H1 (cell line): ENCODE measurements at regions not wholly inside any gene's neighbourhood (a gene's known extent, or its start where the extent isn't known, plus 50 kb on each side); places are given as distances from the start of the nearest gene placed in this dataset.

Experiments
- CTCF ChIA-PET: fragments of 300-600 bp; sonication (Branson Sonifier 250); formaldehyde crosslinking; loops from one replicate; lab custom pipeline; 2021; ENCODE audit not compliant: partially characterized antibody; lab: Charles Lee
- POLR2A ChIA-PET: fragments of 300-600 bp; sonication (Branson Sonifier 250); formaldehyde crosslinking; loops from one replicate; lab custom pipeline; 2021; ENCODE audit warnings: inconsistent platforms; ENCODE audit not compliant: partially characterized antibody; lab: Charles Lee
- DNase-seq, 2 experiments: peaks; one replicate each; pipeline versions ENCODE4 v3.0.0 to v3.0.0-alpha.2; 2010 to 2022; ENCODE audit warnings: low spot score in 2 of 2, low read depth in 1 of 2, mixed read lengths in 1 of 2
- FAIRE-seq: peaks from 2 replicates; lab custom pipeline; 2011; peaks lifted over from hg19 to GRCh38; lab: Jason Lieb, UNC
- H2AFZ ChIP-seq: 2 replicates; pipeline ENCODE4 v1.8.1; 2012; ENCODE audit warnings: low read length, inconsistent platforms
- H2AK5ac ChIP-seq: 2 replicates; pipeline ENCODE4 v1.6.1; 2013; ENCODE audit warnings: low read depth, low read length
- H2BK120ac ChIP-seq: replicated peaks from 2 replicates; pipeline ENCODE3; 2013; ENCODE audit warnings: low read depth, low read length, inconsistent platforms
- H2BK12ac ChIP-seq: 2 replicates; pipeline ENCODE4 v1.6.1; 2013; ENCODE audit warnings: low read depth, low read length
- H2BK15ac ChIP-seq: 2 replicates; pipeline ENCODE4 v1.6.1; 2013; ENCODE audit warnings: low read length
- H2BK20ac ChIP-seq: 2 replicates; pipeline ENCODE4 v1.6.1; 2013; ENCODE audit warnings: low read length
- H2BK5ac ChIP-seq: 2 replicates; pipeline ENCODE4 v1.6.1; 2013; ENCODE audit warnings: low read depth, low read length
- H3K14ac ChIP-seq: 2 replicates; pipeline ENCODE4 v1.6.1; 2013; ENCODE audit warnings: inconsistent platforms; ENCODE audit not compliant: insufficient read length
- H3K18ac ChIP-seq: 2 replicates; pipeline ENCODE4 v1.6.1; 2013; ENCODE audit warnings: low read length; ENCODE audit errors: extremely low read depth
- H3K23ac ChIP-seq: 2 replicates; pipeline ENCODE4 v1.6.1; 2013; ENCODE audit warnings: inconsistent platforms; ENCODE audit not compliant: insufficient read length
- H3K23me2 ChIP-seq: 2 replicates; pipeline ENCODE4 v1.6.1; 2013; ENCODE audit warnings: low read depth, low read length
- H3K27ac ChIP-seq: 2 replicates; pipeline ENCODE4 v1.6.1; 2011; ENCODE audit warnings: low read depth, low read length, inconsistent platforms
- H3K27me3 ChIP-seq, 4 experiments: replicated peaks in 1 of 4; 1 replicate in 1 of 4; 2 replicates in 3 of 4; pipeline versions ENCODE4 v1.6.1 to v1.8.1; 2011 to 2013; ENCODE audit warnings: low read length in 3 of 4, mild to moderate bottlenecking in 3 of 4, inconsistent platforms in 2 of 4, mixed read lengths in 2 of 4, moderate library complexity in 1 of 4; ENCODE audit not compliant: control insufficient read depth in 3 of 4, insufficient read depth in 3 of 4; ENCODE audit errors: extremely low read depth in 1 of 4
- H3K36me3 ChIP-seq, 4 experiments: 2 replicates each; pipeline versions ENCODE4 v1.6.1 to v1.8.1; 2011 to 2013; ENCODE audit warnings: mild to moderate bottlenecking in 4 of 4, low read length in 3 of 4, moderate library complexity in 2 of 4, control low read depth in 1 of 4, inconsistent platforms in 1 of 4; ENCODE audit not compliant: insufficient read depth in 4 of 4, control insufficient read depth in 2 of 4
- H3K4ac ChIP-seq: replicated peaks from 2 replicates; pipeline ENCODE3; 2013; ENCODE audit warnings: low read length, low read depth, mixed read lengths, inconsistent platforms; ENCODE audit not compliant: insufficient read length
- H3K4me1 ChIP-seq, 4 experiments: replicated peaks in 1 of 4; 1 replicate in 1 of 4; 2 replicates in 3 of 4; pipeline versions ENCODE4 v1.6.1 to v1.8.1; 2011 to 2013; ENCODE audit warnings: low read length in 3 of 4, inconsistent platforms in 2 of 4, mixed read lengths in 1 of 4; ENCODE audit not compliant: insufficient read depth in 4 of 4, control insufficient read depth in 3 of 4
- H3K4me2 ChIP-seq, 2 experiments: 2 replicates each; pipeline versions ENCODE4 v1.6.1 to v1.8.1; 2011 to 2013; ENCODE audit warnings: low read depth in 2 of 2, low read length in 2 of 2, control low read depth in 1 of 2, inconsistent platforms in 1 of 2, mild to moderate bottlenecking in 1 of 2; ENCODE audit not compliant: insufficient read depth in 1 of 2
- H3K4me3 ChIP-seq, 4 experiments: fragments of 200-600, 300-600 bp in 1 of 4; sonication (generic), shearing (Covaris generic), sonication (Bioruptor Twin) in 1 of 4; 2 replicates each; pipeline versions ENCODE4 v1.5.1 to v1.8.1; 2011 to 2016; ENCODE audit warnings: low read length in 4 of 4, low read depth in 3 of 4, control low read depth in 2 of 4, inconsistent platforms in 2 of 4, mild to moderate bottlenecking in 2 of 4, mixed read lengths in 1 of 4, moderate library complexity in 1 of 4; ENCODE audit not compliant: insufficient read depth in 2 of 4; ENCODE audit errors: extremely low read depth in 1 of 4
- H3K56ac ChIP-seq: replicated peaks from 2 replicates; pipeline ENCODE3; 2013; ENCODE audit warnings: low read depth, mild to moderate bottlenecking, mixed read lengths, low read length, inconsistent platforms; ENCODE audit not compliant: insufficient read length
- H3K79me1 ChIP-seq: 2 replicates; pipeline ENCODE4 v1.6.1; 2013; ENCODE audit warnings: low read depth, low read length, control low read depth
- H3K79me2 ChIP-seq, 2 experiments: 2 replicates each; pipeline versions ENCODE4 v1.6.1 to v1.8.1; 2012 to 2013; ENCODE audit warnings: low read length in 2 of 2, mild to moderate bottlenecking in 2 of 2, inconsistent platforms in 1 of 2; ENCODE audit not compliant: insufficient read depth in 2 of 2, control insufficient read depth in 1 of 2
- H3K9ac ChIP-seq, 4 experiments: replicated peaks in 1 of 4; 1 replicate in 1 of 4; 2 replicates in 3 of 4; pipeline versions ENCODE4 v1.6.1 to v1.8.1; 2011 to 2013; ENCODE audit warnings: low read depth in 3 of 4, low read length in 3 of 4, control low read depth in 2 of 4, mild to moderate bottlenecking in 2 of 4, moderate library complexity in 2 of 4, inconsistent platforms in 1 of 4; ENCODE audit errors: extremely low read depth in 1 of 4
- H3K9me3 ChIP-seq, 2 experiments: 2 replicates each; pipeline versions ENCODE4 v1.6.1 to v1.8.1; 2012 to 2013; ENCODE audit warnings: mild to moderate bottlenecking in 2 of 2, moderate library complexity in 2 of 2, control low read depth in 1 of 2, inconsistent platforms in 1 of 2, low read depth in 1 of 2, low read length in 1 of 2, mixed read lengths in 1 of 2; ENCODE audit not compliant: insufficient read depth in 2 of 2
- H4K20me1 ChIP-seq, 2 experiments: replicated peaks in 1 of 2; 2 replicates each; pipeline versions ENCODE3 to v1.8.1; 2011 to 2013; ENCODE audit warnings: inconsistent platforms in 2 of 2, low read length in 2 of 2, mild to moderate bottlenecking in 1 of 2; ENCODE audit not compliant: insufficient read depth in 2 of 2, control insufficient read depth in 1 of 2
- H4K5ac ChIP-seq: 2 replicates; pipeline ENCODE4 v1.6.1; 2013; ENCODE audit warnings: low read length, low read depth, mixed read lengths, inconsistent platforms; ENCODE audit not compliant: insufficient read length
- H4K8ac ChIP-seq: 2 replicates; pipeline ENCODE4 v1.8.0; 2013; ENCODE audit warnings: mild to moderate bottlenecking, moderate library complexity, low read length, inconsistent platforms; ENCODE audit not compliant: insufficient read depth; ENCODE audit errors: extremely low read depth
- H4K91ac ChIP-seq: replicated peaks from 2 replicates; pipeline ENCODE3; 2013; ENCODE audit warnings: low read length, mixed read lengths, inconsistent platforms; ENCODE audit not compliant: insufficient read length
- ASH2L ChIP-seq: fragments of 200-600, 300-600 bp; sonication (generic); IDR thresholded peaks from one replicate; pipeline ENCODE4 v1.7.1; 2017; ENCODE audit warnings: low read length
- GTF2F1 ChIP-seq: IDR thresholded peaks from 2 replicates; pipeline ENCODE4 v1.6.1; 2012; ENCODE audit warnings: low read depth, low read length, improper control_type of control experiment, borderline replicate concordance
- JUN ChIP-seq: IDR thresholded peaks from 2 replicates; pipeline ENCODE4 v1.6.1; 2011; ENCODE audit warnings: low read depth, mild to moderate bottlenecking, improper control_type of control experiment, low read length
- JUND ChIP-seq: IDR thresholded peaks from 2 replicates; pipeline ENCODE4 v1.6.1; 2011; ENCODE audit warnings: mild to moderate bottlenecking, improper control_type of control experiment, low read length
- RXRA ChIP-seq: IDR thresholded peaks from 2 replicates; pipeline ENCODE4 v1.6.1; 2011; ENCODE audit warnings: low read depth, mild to moderate bottlenecking, low read length, moderate library complexity; ENCODE audit not compliant: insufficient read depth
- SP1 ChIP-seq: IDR thresholded peaks from 2 replicates; pipeline ENCODE4 v1.6.1; 2011; ENCODE audit warnings: low read depth, low read length
- TAF7 ChIP-seq: optimal IDR thresholded peaks from 2 replicates; pipeline ENCODE3; 2011; ENCODE audit warnings: low read depth, mild to moderate bottlenecking, inconsistent platforms, low read length, moderate library complexity, borderline replicate concordance
- YY1 ChIP-seq: IDR thresholded peaks from 2 replicates; pipeline ENCODE4 v1.6.1; 2011; ENCODE audit warnings: low read depth, mild to moderate bottlenecking, low read length
- WGBS, 2 experiments: shearing (Covaris generic) in 1 of 2; methylation state at CpG; one replicate each; pipeline versions ENCODE4 v1.1.6 to v1.1.7; 2013 to 2015; ENCODE audit warnings: low lambda C conversion rate in 2 of 2, mixed read lengths in 2 of 2, inconsistent platforms in 1 of 2, low coverage in 1 of 2, missing lambda C conversion rate in 1 of 2; ENCODE audit not compliant: insufficient replicate concordance in 2 of 2, insufficient coverage in 1 of 2, insufficient read length in 1 of 2; ENCODE audit errors: extremely low coverage in 1 of 2, missing lambda C conversion rate in 1 of 2; 5-methylcytosine and 5-hydroxymethylcytosine counted together
- TF ChIP-seq, protein P1 (sequence below): IDR thresholded peaks from 2 replicates; pipeline ENCODE4 v1.6.1; 2012; ENCODE audit warnings: inconsistent platforms
- TF ChIP-seq, protein P2 (sequence below): IDR thresholded peaks from 2 replicates; pipeline ENCODE4 v1.6.1; 2012; ENCODE audit warnings: inconsistent platforms

DNA sequence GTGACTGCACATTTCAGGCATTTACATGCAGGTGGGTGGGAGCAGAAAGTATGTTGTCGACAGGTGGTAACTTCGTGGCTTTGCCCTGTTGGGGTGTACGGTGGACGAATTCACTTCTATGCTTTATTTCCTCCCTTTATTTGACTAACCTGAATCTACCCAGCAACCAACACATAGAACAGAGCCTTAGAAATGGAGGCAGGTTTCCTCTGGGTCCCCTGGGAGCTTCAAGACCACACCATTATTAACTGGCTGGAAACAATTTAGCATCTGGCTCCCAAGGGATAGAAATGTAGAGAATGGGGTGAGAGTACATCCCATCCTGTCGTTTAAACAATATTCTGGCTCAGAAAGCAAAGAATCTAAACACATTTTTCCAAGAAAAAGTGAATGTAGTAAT is 244.4 kb downstream of the DLEU7 start (continued):
- no peak for TF ChIP-seq JUN

DNA sequence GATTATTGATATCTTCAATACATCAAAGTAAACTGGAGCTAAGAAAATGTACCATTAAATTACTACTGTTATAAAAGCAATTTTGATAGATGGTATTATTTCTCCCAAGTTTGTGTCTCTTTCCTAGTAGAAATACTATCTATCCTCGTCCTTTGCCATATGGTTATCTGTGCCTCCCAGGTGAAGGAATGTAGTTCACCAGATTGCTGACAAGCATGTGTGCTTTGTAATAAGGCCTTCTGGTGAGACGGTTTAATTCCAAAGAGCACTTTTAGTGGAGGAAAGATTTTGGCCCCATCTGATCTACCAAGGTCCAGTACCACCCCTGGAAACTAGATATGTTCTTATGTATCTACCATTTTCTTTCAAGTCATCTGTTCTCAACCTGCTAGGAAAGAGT is 243.6 kb downstream of the DLEU7 start:
- Histone ChIP-seq H3K79me2 (no peaks in the 10 kb centered on the region), H3K4me2 (no peak overlapping the region)
- 50% methylated on average over 2 of the region's 2 CpGs; no CpG with 5 or more reads in 1 of the 2 experiments for WGBS, 2 experiments

More for the DNA sequence above, 243.6 kb downstream of the DLEU7 start:
- no peak overlapping the region for H3K18ac ChIP-seq
- no peak overlapping the region for H2BK20ac ChIP-seq
- ChIA-PET POLR2A (no interaction called here), CTCF (interaction anchor here (1.7 kb wide), 1 partner anchor 624 kb away, joined by 4 read pairs; no protein-coding TSS in a partner anchor)
- no peak overlapping the region for H3K14ac ChIP-seq
- H3K56ac ChIP-seq: no peak overlapping the region
- no peaks in the 10 kb centered on the region for H3K79me1 ChIP-seq
- H3K9ac ChIP-seq: no peak overlapping the region
- H2BK5ac ChIP-seq: no peak overlapping the region
- no peak overlapping the region for H2BK120ac ChIP-seq
- H3K27me3 ChIP-seq: no peaks in the 10 kb centered on the region
- TF ChIP-seq YY1 (no peak), RXRA (no peak), ASH2L (no peak), JUND (no peak), SP1 (no peak), GTF2F1 (no peak), TAF7 (no peak)
- TF ChIP-seq, protein P1, sequence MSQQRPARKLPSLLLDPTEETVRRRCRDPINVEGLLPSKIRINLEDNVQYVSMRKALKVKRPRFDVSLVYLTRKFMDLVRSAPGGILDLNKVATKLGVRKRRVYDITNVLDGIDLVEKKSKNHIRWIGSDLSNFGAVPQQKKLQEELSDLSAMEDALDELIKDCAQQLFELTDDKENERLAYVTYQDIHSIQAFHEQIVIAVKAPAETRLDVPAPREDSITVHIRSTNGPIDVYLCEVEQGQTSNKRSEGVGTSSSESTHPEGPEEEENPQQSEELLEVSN: no peak
- TF ChIP-seq, protein P2, sequence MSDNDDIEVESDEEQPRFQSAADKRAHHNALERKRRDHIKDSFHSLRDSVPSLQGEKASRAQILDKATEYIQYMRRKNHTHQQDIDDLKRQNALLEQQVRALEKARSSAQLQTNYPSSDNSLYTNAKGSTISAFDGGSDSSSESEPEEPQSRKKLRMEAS: no peak
- H4K8ac ChIP-seq: no peak overlapping the region
- no peak overlapping the region for H4K91ac ChIP-seq
- no peak overlapping the region for H3K27ac ChIP-seq
- no peak overlapping the region for H3K23ac ChIP-seq
- no peaks in the 10 kb centered on the region; a peak in 3 of 7 replicates for H3K4me1 ChIP-seq
- no peak overlapping the region for H2BK12ac ChIP-seq
- H3K23me2 ChIP-seq: no peaks in the 10 kb centered on the region
- no peak overlapping the region for H3K4ac ChIP-seq
- H3K36me3 ChIP-seq: no peaks in the 10 kb centered on the region
- no peak overlapping the region for H2AFZ ChIP-seq
- no peak overlapping the region for H4K5ac ChIP-seq
- H3K9me3 ChIP-seq: no peaks in the 10 kb centered on the region
- H4K20me1 ChIP-seq: no peaks in the 10 kb centered on the region
- H2AK5ac ChIP-seq: no peak overlapping the region
- DNase-seq: no peak
- no peak overlapping the region for H2BK15ac ChIP-seq
- FAIRE-seq: no peak
- no peak overlapping the region for H3K4me3 ChIP-seq
